Glomerular visceral epithelial cell (primary cell): ENCODE measurements at regions not wholly inside any gene's neighbourhood (a gene's known extent, or its start where the extent isn't known, plus 50 kb on each side); places are given as distances from the start of the nearest gene placed in this dataset.
"Not testable (repeated sequence)": the region's sequence is repeated elsewhere in the genome, so short reads cannot be mapped to it uniquely, and the experiment has no call there.

ENCODE experiments used
- DNase-seq: peaks from one replicate; pipeline ENCODE4 v3.0.0-alpha.2; 2016; ENCODE audit errors: extremely low spot score

DNA sequence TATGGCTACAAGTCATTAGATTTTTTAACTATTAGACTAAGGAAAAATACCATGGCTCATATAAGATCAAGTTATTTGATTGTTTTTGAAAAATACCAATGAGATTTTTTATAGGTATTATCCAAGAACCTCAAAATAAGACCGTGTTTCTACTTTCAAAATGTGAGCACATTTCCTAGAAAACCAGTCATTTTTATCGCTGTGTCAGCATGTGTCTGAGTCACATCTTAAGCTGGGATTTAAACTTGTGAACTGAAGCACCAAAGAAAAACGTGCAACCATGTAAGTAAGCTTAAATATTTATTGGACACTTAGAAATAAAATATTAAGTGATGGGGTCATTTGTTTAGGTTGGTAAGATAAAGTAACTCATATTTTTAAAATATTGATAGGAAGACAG is 1676.0 kb upstream of the NUDT12 start:
- no peak for DNase-seq

DNA sequence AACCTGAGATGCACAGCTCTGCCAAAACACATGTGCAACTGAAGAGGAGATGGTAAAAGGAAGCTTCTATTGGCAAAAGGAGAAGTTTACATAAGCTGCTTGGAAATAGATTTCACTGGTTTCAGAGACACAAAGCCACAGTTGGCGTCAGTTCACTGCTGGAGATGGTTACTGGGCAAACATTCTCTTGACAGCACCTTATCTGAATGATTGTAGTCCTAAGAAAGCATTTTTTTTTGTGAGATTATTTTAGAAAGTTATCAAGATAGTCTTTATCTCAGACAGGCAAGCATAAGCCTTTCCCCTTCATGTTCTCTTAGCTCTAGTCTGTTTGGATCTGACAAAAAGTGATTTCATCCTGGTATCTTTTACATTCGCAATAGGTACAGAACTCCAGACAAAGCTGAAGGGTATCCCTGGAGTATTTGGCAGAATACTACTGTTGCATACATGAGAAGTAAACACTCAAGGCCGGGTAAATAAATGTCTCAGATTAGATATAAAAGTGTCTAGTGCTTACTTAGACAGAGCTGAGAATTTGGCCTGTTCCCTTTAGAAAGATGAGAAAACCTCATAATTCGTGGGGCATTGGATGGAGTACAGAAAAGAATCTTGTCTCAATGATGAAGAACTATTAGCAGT is 1668.0 kb upstream of the NUDT12 start:
- DNase-seq = no peak

DNA sequence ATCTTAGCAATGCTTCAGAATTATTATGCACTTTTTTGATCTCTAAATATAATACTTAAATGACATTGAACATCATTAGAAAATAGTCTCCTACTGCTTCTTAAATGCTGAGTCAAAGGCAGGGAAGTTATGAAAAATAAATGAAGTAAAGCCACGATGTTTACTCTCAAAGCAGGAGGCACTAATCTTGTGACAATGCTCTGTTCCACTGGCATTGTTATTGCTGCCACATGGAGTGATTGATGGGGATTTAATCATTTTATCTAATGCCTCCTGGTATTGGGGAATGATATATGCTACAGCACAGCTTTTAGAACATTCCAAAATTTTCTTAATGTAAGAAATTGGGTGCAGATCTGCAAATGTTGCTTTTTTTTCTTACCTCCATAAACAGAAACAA is 1655.4 kb upstream of the NUDT12 start:
- no peak for DNase-seq

DNA sequence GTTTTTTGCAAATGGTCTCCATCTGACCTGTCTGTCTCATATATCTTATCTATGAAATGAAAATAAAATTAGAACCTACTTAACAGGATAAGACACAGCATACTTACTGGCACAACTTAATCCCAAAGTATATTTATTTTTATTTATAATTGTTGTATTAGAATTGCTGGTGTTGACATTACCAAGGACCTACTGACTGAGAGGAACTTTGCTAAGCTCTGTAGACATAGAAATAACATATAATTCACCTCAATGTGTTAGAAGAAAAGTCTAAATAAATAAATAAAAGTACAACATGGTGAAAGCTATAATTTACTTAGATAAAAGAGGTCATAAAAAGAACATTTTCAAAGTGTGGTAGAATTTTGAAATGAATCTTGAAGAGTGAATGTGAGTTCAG is 1650.5 kb upstream of the NUDT12 start:
- DNase-seq = no peak

- DNase-seq = no peak
These were observed 1644.5 kb upstream of the NUDT12 start for GRCh38 chr5:105207066-105207465.

- DNase-seq = no peak
These were observed 1634.9 kb upstream of the NUDT12 start for GRCh38 chr5:105197531-105197930.

DNA sequence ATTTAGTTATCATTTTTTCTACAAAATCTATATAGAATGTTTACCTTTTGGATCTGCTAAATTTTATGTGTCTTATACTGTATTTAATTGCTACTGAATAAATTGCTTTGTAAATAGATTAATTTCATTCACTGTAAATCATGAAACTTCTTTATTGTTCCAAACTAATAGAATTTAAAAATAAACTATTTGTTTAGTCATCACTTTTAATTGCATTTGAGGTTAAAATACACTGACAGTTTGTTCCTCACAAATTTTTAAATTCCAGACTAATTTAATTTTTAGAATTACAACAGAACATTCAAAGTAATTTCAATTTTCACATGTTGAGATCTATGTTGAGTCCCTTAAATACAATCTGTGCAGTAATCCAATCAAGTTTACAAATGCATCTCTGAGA is 1633.2 kb upstream of the NUDT12 start:
- DNase-seq = no peak

GRCh38 chr5:105172918-105173317 is 1610.3 kb upstream of the NUDT12 start:
- no peak for DNase-seq

DNA sequence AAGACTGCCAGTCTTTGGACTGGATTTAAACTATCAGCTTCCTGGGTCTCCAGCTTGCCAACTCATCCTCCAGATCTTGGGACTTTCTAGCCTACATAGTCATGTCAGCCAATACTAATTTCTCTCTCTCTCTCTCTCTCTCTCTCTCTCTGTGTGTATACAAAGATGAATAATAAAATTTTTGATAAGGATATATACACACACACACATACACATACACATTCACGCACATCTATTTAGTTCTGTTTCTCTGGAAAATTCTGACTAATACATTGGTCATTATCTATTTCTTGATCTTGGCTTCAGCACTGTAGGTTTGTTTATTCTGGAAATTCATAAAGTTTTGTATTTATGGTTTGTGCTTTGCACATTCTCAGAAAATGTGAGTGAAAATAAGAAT is 1606.2 kb upstream of the NUDT12 start:
- DNase-seq = no peak

DNA sequence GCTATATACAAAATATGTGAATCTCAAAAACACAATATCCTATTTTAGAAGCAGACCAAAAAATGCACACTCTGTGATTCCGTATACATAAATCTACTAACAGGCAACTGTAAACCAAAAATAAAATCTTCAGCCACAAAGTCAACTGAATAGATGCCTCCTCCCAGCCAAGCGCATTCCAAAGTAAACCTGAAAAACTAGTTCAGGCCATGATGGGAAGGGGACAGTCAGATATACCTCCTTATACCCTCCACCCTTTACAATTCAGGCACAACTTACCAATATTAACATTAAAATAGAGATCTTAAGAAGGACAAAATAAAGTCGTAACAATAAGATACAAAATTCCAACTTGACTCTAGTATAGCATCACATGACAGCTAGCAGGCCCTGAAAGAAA is 1604.5 kb upstream of the NUDT12 start:
- no peak for DNase-seq

DNA sequence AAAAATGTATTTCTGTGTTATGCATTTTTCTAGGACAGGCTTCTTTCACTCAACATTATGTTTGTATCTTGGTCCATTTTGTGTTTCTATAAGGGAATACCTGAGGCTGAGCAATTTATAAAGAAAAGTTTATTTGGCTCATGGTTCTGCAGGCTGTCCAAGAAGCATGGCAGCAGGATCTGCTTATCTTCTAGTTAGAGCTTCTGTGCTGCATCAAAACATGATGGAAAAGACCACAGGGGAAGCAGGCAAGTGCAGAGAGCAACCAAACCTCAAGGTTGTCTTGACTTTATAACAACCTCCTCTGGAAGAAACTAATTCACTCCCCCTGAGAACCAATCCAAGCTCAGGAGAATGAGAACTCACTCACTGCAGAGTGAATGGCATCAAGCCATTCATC is 1601.0 kb upstream of the NUDT12 start:
- no peak for DNase-seq

GRCh38 chr5:105162557-105162956 is 1600.0 kb upstream of the NUDT12 start:
- DNase-seq = not testable (repeated sequence)

GRCh38 chr5:105158526-105158925 is 1595.9 kb upstream of the NUDT12 start:
- no peak for DNase-seq

GRCh38 chr5:105150323-105150722 is 1587.7 kb upstream of the NUDT12 start:
- DNase-seq = no peak

- no peak for DNase-seq
These were observed 1584.3 kb upstream of the NUDT12 start for GRCh38 chr5:105146867-105147266.

GRCh38 chr5:105145152-105145551 is 1582.6 kb upstream of the NUDT12 start:
- no peak for DNase-seq

- DNase-seq = no peak
These were observed 1571.7 kb upstream of the NUDT12 start for GRCh38 chr5:105134328-105134727.

DNA sequence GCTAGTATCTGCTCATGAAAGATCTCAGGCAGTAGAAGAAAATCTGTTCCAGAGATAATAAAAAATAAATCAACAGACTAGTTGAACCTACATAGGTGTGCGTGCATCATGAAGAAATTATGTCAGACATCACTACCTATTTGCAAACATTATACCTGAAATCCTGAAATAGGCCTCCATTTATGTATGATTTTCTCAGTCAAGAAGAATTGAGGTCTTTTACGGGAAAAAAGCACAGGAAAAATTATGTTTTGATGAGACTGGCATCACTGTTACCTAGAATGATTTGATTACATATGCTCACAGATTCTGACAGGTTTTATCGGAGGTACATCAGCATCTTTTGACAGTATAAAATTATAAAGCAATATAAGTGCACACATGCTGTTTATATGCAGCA is 1570.5 kb upstream of the NUDT12 start:
- no peak for DNase-seq

- no peak for DNase-seq
These were observed 1570.0 kb upstream of the NUDT12 start for GRCh38 chr5:105132581-105132980.

DNA sequence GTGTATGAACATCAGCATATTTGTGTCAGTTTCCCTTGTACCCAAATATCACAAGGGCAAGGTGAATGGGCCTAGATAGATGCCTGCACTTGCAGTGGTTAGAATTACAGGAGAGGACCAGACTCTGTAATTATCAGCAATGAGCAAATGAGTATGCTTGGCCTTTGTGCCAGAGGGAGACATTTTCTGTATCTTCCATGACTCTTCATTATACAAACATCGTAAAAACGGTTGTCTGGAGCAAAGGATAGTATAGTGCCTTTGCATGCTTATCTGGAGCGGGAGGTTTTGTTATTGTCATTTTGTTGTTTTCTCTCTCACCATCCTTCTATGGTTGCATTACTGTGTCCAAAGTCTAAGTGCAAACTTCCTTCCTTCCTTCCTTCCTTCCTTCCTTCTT is 1568.5 kb upstream of the NUDT12 start:
- no peak for DNase-seq

GRCh38 chr5:105101577-105101976 is 1539.0 kb upstream of the NUDT12 start:
- DNase-seq = no peak

DNA sequence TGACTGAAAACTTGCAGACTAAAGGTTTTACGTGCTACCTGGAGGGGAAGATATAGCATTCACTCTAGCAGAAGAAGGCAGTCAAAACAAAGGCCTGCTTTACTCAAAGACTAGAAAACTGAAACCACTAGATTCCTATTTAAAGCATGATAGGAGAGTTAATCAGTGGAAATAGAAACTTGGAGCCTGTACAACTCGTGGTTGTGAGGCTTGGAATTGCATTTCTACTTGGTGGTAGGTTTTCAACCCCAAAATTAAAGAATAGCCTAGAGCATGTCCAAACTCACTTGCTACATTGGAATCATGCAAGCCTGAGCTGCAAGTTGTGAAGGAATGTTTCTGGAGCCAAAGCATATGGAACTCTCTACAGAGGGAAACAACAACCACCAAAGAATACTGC is 1526.4 kb upstream of the NUDT12 start:
- no peak for DNase-seq

DNA sequence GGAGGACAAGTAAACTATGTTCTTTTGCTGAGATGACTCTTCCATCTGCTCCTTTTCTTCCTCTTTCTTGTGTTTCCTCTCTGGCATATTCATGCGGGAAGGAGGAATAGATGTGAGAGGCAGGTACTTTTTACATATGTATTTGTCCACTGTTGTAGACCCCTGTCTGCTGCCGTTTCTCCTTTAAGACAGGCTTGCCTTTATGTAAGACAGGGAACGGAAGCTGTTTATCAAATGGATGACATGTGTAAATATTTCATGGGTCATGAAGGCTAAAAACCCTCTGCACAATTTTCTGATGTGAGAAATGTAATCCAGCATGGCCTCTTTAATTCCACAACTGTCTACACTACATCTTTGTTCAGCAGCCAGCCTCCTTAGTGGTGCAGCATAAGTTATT is 1525.5 kb upstream of the NUDT12 start:
- no peak for DNase-seq

DNA sequence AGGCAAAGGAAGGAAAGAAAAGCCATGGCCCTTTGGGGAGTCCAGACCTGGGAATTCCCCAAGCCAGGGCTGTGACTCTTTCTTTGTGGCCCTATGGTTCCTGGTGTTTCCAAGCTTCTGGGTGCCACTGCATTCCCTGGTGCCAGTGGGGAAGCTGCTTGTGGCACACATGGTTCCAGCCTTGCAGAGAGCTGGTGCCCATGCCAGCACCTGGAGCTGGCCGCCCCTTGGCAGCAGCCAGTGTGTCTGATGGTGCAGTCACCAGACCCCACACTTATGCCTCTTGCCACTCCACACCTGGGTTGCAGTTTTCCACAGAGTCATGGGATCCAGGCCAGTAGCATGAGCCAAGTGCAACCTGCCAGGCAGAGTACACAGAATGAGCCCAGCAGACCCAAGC is 1495.3 kb upstream of the NUDT12 start:
- no peak for DNase-seq
